Ovary (tissue), 7 donors: ENCODE measurements at regions not wholly inside any gene's neighbourhood (a gene's known extent, or its start where the extent isn't known, plus 50 kb on each side); places are given as distances from the start of the nearest gene placed in this dataset.

Experiments
- DNase-seq, 5 donors: peaks; one replicate each; pipeline ENCODE4 v3.0.0-alpha.2; 2019 to 2020
- H3K27ac ChIP-seq, 2 donors: fragments of 200-600 bp; one replicate each; pipeline versions ENCODE4 v1.5.1 to v1.8.0; 2019 to 2022
- H3K27me3 ChIP-seq: fragments of 200-600 bp; one replicate; pipeline ENCODE4 v1.8.0; 2022
- H3K36me3 ChIP-seq: fragments of 200-600 bp; sonication (generic); one replicate; pipeline ENCODE4 v1.5.1; 2019
- H3K4me1 ChIP-seq: one replicate; pipeline ENCODE4 v1.8.1; 2013; ENCODE audit warnings: mild to moderate bottlenecking, moderate library complexity; ENCODE audit not compliant: insufficient read depth
- H3K4me3 ChIP-seq: fragments of 200-600 bp; sonication (generic); one replicate; pipeline ENCODE4 v1.5.1; 2017
- H3K9me3 ChIP-seq, 2 donors: fragments of 200-600 bp in 1 of 2; sonication (generic) in 1 of 2; one replicate each; pipeline versions ENCODE4 v1.5.1 to v1.8.1; 2013 to 2019; ENCODE audit warnings: mild to moderate bottlenecking in 1 of 2, moderate library complexity in 1 of 2
- EP300 ChIP-seq: sonication (generic); formaldehyde crosslinking; IDR thresholded peaks from one replicate; pipeline ENCODE4 v1.6.1; 2017; ENCODE audit warnings: antibody characterized with exemption
- POLR2A ChIP-seq: fragments of 450-650 bp; IDR thresholded peaks from one replicate; pipeline ENCODE4 v1.6.1; 2017; ENCODE audit warnings: antibody characterized with exemption, mild to moderate bottlenecking, moderate library complexity
- WGBS, 3 donors: extraction: QIAGEN DNeasy Blood & Tissue Kit in 1 of 3; methylation state at CpG; one replicate each; pipeline versions ENCODE4 v1.1.5 to v1.1.7; 2013 to 2017; 5-methylcytosine and 5-hydroxymethylcytosine counted together
- intact Hi-C, 4 donors: fragments of 100-400 bp; cut with DNase I; formaldehyde crosslinking; loops; one replicate each; pipeline versions ENCODE4 v1.11.0 to v1.15.1; 2022 to 2023
- TF ChIP-seq, protein P1 (sequence below), 3 donors: fragments of 450-650 bp in 2 of 3; fragments of 200-600 bp in 1 of 3; IDR thresholded peaks; one replicate each; pipeline versions ENCODE4 v1.5.1 to v1.8.0; 2016 to 2022; ENCODE audit warnings: antibody characterized with exemption in 3 of 3, mild to moderate bottlenecking in 1 of 3
- donor health status: DM: no; HTN: no; CAD: no; lungs with moderate emphysema.
- donor health status: DM: no; HTN: no; CAD: no.
- donor health status: Bipolar disorder and iron deficiency.
- donor health status: DM: no; HTN: no; CAD: no.
- donor health status: DM: yes; HTN: yes; CAD: no.

DNA sequence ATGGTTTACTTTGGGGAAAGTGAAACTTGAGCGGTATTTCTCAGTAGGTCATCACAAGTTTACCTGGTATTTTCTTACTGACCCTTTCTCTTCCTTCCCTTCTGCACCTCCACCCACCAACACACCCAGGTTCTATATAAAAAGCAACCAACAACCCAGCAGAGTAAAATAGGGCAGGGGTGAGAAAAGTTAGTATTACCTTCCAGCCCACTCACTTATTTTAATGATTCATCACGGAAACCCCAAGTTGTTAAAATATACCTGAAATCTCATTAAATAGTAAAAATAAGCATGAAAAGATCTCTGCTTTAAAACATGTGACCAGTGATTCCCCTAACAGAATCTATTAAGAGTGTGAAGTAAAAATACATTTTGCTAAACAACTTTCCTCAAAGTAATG, 306.1 kb downstream of the ZEB2 start:
- intact Hi-C loops: no loop called here
- WGBS, 3 donors: 96 to 99% (median 97%) methylated on average over 2 of the region's 2 CpGs
- Histone ChIP-seq H3K9me3 (no peaks in the 10 kb centered on the region), H3K36me3 (no peaks in the 10 kb centered on the region), H3K4me1 (no peaks in the 10 kb centered on the region), H3K27me3 (no peaks in the 10 kb centered on the region), H3K27ac (no peak overlapping the region), H3K4me3 (no peak overlapping the region)
- no peak for DNase-seq
- no peak for TF ChIP-seq EP300

DNA sequence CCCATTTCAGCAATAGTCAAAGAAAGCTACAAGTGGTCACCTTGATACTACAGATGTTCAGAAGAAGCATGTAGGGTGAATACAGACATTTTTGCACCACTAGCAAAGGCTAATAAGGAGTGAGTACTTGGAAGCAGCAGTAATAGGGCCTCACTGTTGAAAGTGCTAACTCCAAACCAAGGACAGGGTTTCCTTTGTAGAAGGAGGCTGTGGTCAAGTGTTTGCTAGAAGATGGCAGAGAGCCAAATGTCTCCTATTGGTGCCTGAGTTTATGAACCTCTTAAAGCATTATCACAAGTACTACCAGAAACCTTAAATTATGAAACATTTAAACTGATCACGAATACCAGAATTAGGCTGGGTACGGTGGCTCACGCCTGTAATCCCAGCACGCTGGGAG, 308.1 kb downstream of the ZEB2 start:
- Histone ChIP-seq H3K4me1 (no peaks in the 10 kb centered on the region), H3K9me3 (no peaks in the 10 kb centered on the region), H3K4me3 (no peak overlapping the region), H3K27me3 (no peaks in the 10 kb centered on the region), H3K27ac (no peak overlapping the region), H3K36me3 (no peaks in the 10 kb centered on the region)
- no peak for TF ChIP-seq EP300
- no peak for TF ChIP-seq POLR2A
- TF ChIP-seq, protein P1, sequence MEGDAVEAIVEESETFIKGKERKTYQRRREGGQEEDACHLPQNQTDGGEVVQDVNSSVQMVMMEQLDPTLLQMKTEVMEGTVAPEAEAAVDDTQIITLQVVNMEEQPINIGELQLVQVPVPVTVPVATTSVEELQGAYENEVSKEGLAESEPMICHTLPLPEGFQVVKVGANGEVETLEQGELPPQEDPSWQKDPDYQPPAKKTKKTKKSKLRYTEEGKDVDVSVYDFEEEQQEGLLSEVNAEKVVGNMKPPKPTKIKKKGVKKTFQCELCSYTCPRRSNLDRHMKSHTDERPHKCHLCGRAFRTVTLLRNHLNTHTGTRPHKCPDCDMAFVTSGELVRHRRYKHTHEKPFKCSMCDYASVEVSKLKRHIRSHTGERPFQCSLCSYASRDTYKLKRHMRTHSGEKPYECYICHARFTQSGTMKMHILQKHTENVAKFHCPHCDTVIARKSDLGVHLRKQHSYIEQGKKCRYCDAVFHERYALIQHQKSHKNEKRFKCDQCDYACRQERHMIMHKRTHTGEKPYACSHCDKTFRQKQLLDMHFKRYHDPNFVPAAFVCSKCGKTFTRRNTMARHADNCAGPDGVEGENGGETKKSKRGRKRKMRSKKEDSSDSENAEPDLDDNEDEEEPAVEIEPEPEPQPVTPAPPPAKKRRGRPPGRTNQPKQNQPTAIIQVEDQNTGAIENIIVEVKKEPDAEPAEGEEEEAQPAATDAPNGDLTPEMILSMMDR (IDR thresholded peaks at IDR 0.05): no peak
- DNase-seq: no peak
- intact Hi-C loops: no loop called here
- 96 to 98% (median 97%) methylated on average over 4 of the region's 4 CpGs for WGBS, 3 donors

- Histone ChIP-seq H3K9me3 (no peaks in the 10 kb centered on the region), H3K27me3 (no peaks in the 10 kb centered on the region), H3K36me3 (no peaks in the 10 kb centered on the region), H3K4me3 (no peak overlapping the region), H3K4me1 (no peaks in the 10 kb centered on the region), H3K27ac (no peak overlapping the region)
- TF ChIP-seq, protein P1 (IDR thresholded peaks at IDR 0.05): no peak
- no peak for TF ChIP-seq POLR2A
- TF ChIP-seq EP300: no peak
- WGBS, 3 donors: 96 to 97% (median 96%) methylated on average over 4 of the region's 4 CpGs
- DNase-seq: no peak
- intact Hi-C loops: no loop called here
These were observed 308.9 kb downstream of the ZEB2 start for GRCh38 chr2:144211065-144211464.

- Histone ChIP-seq H3K9me3 (no peaks in the 10 kb centered on the region), H3K4me3 (no peak overlapping the region), H3K27ac (no peak overlapping the region), H3K27me3 (no peaks in the 10 kb centered on the region), H3K4me1 (no peaks in the 10 kb centered on the region), H3K36me3 (no peaks in the 10 kb centered on the region)
- 94 to 100% (median 99%) methylated on average over 2 of the region's 2 CpGs for WGBS, 3 donors
- no peak for DNase-seq
- intact Hi-C loops: no loop called here
- TF ChIP-seq POLR2A: no peak
- TF ChIP-seq, protein P1 (IDR thresholded peaks at IDR 0.05): no peak
- TF ChIP-seq EP300: no peak
These were observed 309.8 kb downstream of the ZEB2 start for GRCh38 chr2:144210076-144210475.

- no peaks in the 10 kb centered on the region for H3K9me3 ChIP-seq
- intact Hi-C loops: loop anchor here in 1 of 4 donors (10.0 kb wide), 1 partner anchor 1116 kb away; no protein-coding TSS in a partner anchor
- 96 to 97% (median 97%) methylated on average over 2 of the region's 2 CpGs for WGBS, 3 donors
These were observed 311.0 kb downstream of the ZEB2 start for GRCh38 chr2:144208924-144209323.

More at GRCh38 chr2:144208924-144209323, 311.0 kb downstream of the ZEB2 start:
- Histone ChIP-seq H3K4me1 (no peaks in the 10 kb centered on the region), H3K27me3 (no peaks in the 10 kb centered on the region), H3K4me3 (no peak overlapping the region), H3K27ac (no peak overlapping the region), H3K36me3 (no peaks in the 10 kb centered on the region)
- no peak for TF ChIP-seq POLR2A
- no peak for TF ChIP-seq EP300
- TF ChIP-seq, protein P1 (IDR thresholded peaks at IDR 0.05): no peak
- DNase-seq: no peak
